OCI-LY3 (cell line): ENCODE measurements at regions not wholly inside any gene's neighbourhood (a gene's known extent, or its start where the extent isn't known, plus 50 kb on each side); places are given as distances from the start of the nearest gene placed in this dataset.

Experiments used
- H2AFZ ChIP-seq: fragments of 200-600, 300-600 bp; shearing (Covaris generic); 2 replicates; pipeline ENCODE4 v1.6.0; 2014; ENCODE audit warnings: antibody characterized with exemption, low read depth, low read length
- H3K27ac ChIP-seq: fragments of 200-600, 300-600 bp; sonication (generic); 2 replicates; pipeline ENCODE4 v1.5.1; 2014; ENCODE audit warnings: mild to moderate bottlenecking, low read length, moderate library complexity, mixed read lengths
- H3K27me3 ChIP-seq: fragments of 200-600, 300-600 bp; sonication (generic); 2 replicates; pipeline ENCODE4 v1.6.1; 2014; ENCODE audit warnings: low read depth, low read length, mixed read lengths
- H3K36me3 ChIP-seq: fragments of 200-600, 300-600 bp; sonication (generic); replicated peaks from 2 replicates; pipeline ENCODE3; 2014; ENCODE audit warnings: low read depth, low read length, mixed read lengths
- H3K4me1 ChIP-seq: fragments of 300-600, 200-600 bp; sonication (generic); 2 replicates; pipeline ENCODE4 v1.6.1; 2014; ENCODE audit warnings: low read length, mixed read lengths
- H3K4me2 ChIP-seq: fragments of 200-600, 300-600 bp; sonication (generic); 2 replicates; pipeline ENCODE4 v1.6.1; 2014; ENCODE audit warnings: low read length, mixed read lengths
- H3K4me3 ChIP-seq: fragments of 300-600, 200-600 bp; sonication (generic); 2 replicates; pipeline ENCODE4 v1.5.1; 2014; ENCODE audit warnings: antibody characterized with exemption, mild to moderate bottlenecking, low read length, moderate library complexity
- H3K79me2 ChIP-seq: fragments of 300-600, 200-600 bp; shearing (Covaris generic); 2 replicates; pipeline ENCODE4 v1.6.1; 2014; ENCODE audit warnings: mild to moderate bottlenecking, low read length, mixed read lengths
- H3K9ac ChIP-seq: fragments of 300-600, 200-600 bp; shearing (Covaris generic); 2 replicates; pipeline ENCODE4 v1.6.0; 2014; ENCODE audit warnings: mild to moderate bottlenecking, low read length, moderate library complexity
- H3K9me3 ChIP-seq: fragments of 200-600, 300-600 bp; shearing (Covaris generic); 2 replicates; pipeline ENCODE4 v1.6.1; 2014; ENCODE audit warnings: low read length, mixed read lengths; ENCODE audit not compliant: insufficient read depth
- H4K20me1 ChIP-seq: fragments of 200-600, 300-600 bp; sonication (generic); 2 replicates; pipeline ENCODE4 v1.6.1; 2016; ENCODE audit warnings: low read length, mixed read lengths; ENCODE audit not compliant: insufficient read depth
- EZH2phosphoT487 ChIP-seq: fragments of 200-600 bp; shearing (Covaris generic); IDR thresholded peaks from 2 replicates; pipeline ENCODE4 v1.6.1; 2018; ENCODE audit warnings: antibody characterized with exemption, mixed run types, low read depth
- TF ChIP-seq, protein P1 (sequence below): fragments of 200-600, 300-600 bp; sonication (generic); IDR thresholded peaks from 2 replicates; pipeline ENCODE4 v1.5.1; 2014; ENCODE audit warnings: antibody characterized with exemption, low read length, low read depth

DNA sequence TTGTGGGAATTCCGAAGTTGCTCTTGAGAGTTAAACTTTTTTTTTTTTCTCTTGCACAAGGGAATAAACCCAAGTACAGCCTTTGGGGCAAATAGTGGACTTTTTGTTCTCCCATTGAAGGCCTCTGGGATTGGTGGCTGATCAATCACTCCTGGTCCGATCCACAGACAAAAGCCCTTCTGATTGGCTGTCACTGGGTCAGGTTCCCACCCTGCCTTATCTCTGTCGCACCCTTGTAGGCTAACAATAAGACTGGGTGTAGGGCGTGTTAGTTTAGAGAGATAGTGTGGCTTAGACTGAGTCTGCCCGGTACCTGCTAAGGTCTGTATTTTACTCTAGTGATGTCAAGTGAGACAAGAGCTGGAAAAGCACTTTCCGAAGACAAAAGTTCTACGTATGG lies 380.8 kb downstream of the NDFIP2 start:
- Histone ChIP-seq H3K27ac (no peak overlapping the region), H3K79me2 (no peaks in the 10 kb centered on the region), H3K9me3 (no peaks in the 10 kb centered on the region), H4K20me1 (no peaks in the 10 kb centered on the region), H3K4me2 (no peak overlapping the region), H3K27me3 (no peaks in the 10 kb centered on the region), H3K9ac (no peak overlapping the region), H2AFZ (no peak overlapping the region), H3K4me1 (no peaks in the 10 kb centered on the region), H3K36me3 (no peaks in the 10 kb centered on the region), H3K4me3 (no peak overlapping the region)
- no peak for TF ChIP-seq EZH2phosphoT487
- TF ChIP-seq, protein P1, sequence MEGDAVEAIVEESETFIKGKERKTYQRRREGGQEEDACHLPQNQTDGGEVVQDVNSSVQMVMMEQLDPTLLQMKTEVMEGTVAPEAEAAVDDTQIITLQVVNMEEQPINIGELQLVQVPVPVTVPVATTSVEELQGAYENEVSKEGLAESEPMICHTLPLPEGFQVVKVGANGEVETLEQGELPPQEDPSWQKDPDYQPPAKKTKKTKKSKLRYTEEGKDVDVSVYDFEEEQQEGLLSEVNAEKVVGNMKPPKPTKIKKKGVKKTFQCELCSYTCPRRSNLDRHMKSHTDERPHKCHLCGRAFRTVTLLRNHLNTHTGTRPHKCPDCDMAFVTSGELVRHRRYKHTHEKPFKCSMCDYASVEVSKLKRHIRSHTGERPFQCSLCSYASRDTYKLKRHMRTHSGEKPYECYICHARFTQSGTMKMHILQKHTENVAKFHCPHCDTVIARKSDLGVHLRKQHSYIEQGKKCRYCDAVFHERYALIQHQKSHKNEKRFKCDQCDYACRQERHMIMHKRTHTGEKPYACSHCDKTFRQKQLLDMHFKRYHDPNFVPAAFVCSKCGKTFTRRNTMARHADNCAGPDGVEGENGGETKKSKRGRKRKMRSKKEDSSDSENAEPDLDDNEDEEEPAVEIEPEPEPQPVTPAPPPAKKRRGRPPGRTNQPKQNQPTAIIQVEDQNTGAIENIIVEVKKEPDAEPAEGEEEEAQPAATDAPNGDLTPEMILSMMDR = no peak

DNA sequence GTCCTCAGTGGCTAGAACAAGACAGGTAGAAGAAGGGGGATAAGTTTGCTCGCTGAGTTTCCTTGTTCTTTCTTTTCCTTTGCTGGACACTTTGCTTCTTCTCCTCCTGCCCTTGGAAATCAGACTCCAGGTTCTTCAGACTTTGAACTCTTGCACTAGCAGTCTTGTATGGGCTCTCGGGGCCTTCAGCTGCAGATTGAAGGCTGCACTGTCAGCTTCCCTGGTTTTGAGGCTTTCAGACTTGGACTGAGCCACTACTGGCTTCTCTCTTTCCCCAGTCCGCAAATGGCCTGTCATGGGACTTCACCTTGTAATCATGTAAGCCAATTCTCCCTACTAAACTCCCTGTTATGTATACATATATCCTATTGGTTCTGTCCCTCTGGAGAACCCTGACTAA lies 379.8 kb downstream of the NDFIP2 start:
- Histone ChIP-seq H2AFZ (no peak overlapping the region), H4K20me1 (no peaks in the 10 kb centered on the region), H3K79me2 (no peaks in the 10 kb centered on the region), H3K27ac (no peak overlapping the region), H3K4me1 (no peaks in the 10 kb centered on the region), H3K27me3 (no peaks in the 10 kb centered on the region), H3K36me3 (no peaks in the 10 kb centered on the region), H3K9ac (no peak overlapping the region), H3K4me3 (no peak overlapping the region), H3K9me3 (no peaks in the 10 kb centered on the region), H3K4me2 (no peak overlapping the region)
- TF ChIP-seq, protein P1 = no peak
- TF ChIP-seq EZH2phosphoT487 = no peak

DNA sequence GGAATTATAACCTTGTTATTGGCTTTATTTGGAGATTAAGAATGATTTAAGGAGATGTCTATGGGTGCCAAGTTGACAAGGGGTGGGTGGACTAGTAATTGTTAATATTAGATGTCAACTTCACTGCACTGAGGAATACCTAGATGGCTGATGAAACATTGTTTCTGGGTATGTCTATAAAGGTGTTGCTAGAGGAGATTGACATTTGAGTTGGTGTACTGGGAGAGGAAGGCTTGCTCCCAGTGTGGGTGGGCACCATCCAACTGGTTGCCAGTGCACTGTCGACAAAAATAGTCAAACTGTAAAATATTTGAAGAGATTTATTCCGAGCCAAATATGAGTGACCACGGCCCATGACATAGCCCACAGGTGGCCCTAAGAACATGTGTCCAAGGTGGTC lies 378.8 kb downstream of the NDFIP2 start:
- TF ChIP-seq, protein P1 = no peak
- TF ChIP-seq EZH2phosphoT487 = no peak
- Histone ChIP-seq H2AFZ (no peak overlapping the region), H3K27ac (no peak overlapping the region), H4K20me1 (no peaks in the 10 kb centered on the region), H3K9me3 (no peaks in the 10 kb centered on the region), H3K79me2 (no peaks in the 10 kb centered on the region), H3K4me3 (no peak overlapping the region), H3K36me3 (no peaks in the 10 kb centered on the region), H3K4me2 (no peak overlapping the region), H3K27me3 (no peaks in the 10 kb centered on the region), H3K9ac (no peak overlapping the region), H3K4me1 (no peaks in the 10 kb centered on the region)

DNA sequence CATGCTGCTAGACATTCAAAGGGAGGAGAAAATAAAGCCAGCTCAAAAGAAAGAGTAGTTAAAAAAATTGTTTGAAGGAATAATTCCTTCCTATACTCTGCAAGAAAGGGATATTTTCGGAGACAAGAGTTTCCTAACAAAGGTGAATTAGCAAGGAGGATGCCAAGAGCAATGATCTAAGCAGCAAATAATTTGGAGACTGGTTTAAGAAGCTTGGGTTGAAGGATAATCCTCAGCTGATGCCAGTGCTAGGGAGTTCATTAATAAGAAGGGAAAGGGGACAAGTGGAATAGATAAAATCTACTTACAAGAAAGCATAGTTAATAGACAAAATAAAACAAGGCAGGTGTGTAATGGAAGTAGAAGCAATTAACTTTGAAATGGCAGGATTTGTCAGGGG lies 372.3 kb downstream of the NDFIP2 start:
- Histone ChIP-seq H3K4me3 (no peak overlapping the region), H3K36me3 (no peaks in the 10 kb centered on the region), H3K27me3 (no peaks in the 10 kb centered on the region), H3K9ac (no peak overlapping the region), H3K4me1 (no peaks in the 10 kb centered on the region), H3K4me2 (no peak overlapping the region), H3K27ac (no peak overlapping the region), H4K20me1 (no peaks in the 10 kb centered on the region), H2AFZ (no peak overlapping the region), H3K79me2 (no peaks in the 10 kb centered on the region), H3K9me3 (no peaks in the 10 kb centered on the region)
- TF ChIP-seq, protein P1 = no peak
- no peak for TF ChIP-seq EZH2phosphoT487
